Amniotic epithelial cell (primary cell): ENCODE measurements at regions not wholly inside any gene's neighbourhood (a gene's known extent, or its start where the extent isn't known, plus 50 kb on each side); places are given as distances from the start of the nearest gene placed in this dataset.
"Not testable (repeated sequence)": the region's sequence is repeated elsewhere in the genome, so short reads cannot be mapped to it uniquely, and the experiment has no call there.

Experiments used
- DNase-seq: peaks from one replicate; pipeline ENCODE4 v3.0.0-alpha.2; 2010; ENCODE audit warnings: low read depth

DNA sequence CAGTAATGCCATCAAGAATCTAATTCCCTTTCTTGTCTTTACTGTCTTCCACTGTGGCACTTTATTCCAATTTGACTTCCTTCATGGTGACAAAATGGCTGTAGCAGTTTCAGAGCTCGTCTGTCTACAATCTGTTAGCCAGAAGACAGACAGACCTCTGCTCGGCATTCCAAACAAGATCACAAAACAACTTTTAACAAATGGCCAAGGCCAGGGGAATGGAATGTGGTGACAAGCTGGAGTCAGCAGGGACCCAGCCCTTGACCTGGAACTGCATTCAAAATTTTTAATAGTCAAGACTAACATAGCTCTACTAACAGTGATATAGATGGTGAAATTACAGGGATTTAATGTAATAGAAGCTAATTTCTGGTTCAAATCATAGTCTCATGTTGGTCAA lies 637.2 kb downstream of the ETS1 start:
- DNase-seq = no peak

DNA sequence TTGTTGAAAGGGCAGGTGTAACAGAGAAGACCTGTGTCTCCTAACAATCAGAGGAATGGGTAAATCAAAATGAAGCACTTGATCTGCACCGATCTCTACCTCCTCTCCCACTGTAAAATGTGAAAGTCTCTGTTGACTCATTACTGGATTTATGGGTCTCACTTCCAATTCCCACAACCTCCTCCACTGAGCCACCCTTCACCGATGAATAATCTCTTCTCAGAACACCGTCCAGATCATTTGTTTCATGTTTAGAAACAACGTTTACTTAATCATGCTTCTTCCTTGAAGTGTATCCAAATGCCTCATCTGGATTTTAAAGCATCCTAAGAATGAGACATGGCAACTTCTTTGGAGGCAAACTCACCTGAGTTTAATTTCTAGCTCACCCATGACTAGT lies 643.6 kb downstream of the ETS1 start:
- DNase-seq = no peak

DNA sequence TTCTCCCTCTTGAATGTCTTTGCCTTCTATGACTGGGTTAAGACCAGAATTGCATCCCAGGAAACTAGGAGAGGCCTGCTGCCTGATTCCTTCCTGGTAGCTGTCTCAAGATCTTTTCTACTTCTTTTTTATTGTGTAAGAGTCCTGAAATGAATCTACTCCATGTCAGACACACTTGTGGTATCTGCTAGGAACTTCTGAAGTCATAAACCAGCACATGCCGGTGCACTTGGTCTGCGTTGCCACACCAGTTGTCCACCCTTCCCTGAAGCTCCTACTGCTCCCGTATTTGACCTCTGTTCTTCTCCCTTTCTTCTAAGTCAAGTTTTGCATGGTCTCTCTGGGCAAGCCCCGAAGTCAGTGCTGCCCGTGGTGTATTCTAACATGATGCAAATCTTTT lies 644.2 kb downstream of the ETS1 start:
- no peak for DNase-seq

DNA sequence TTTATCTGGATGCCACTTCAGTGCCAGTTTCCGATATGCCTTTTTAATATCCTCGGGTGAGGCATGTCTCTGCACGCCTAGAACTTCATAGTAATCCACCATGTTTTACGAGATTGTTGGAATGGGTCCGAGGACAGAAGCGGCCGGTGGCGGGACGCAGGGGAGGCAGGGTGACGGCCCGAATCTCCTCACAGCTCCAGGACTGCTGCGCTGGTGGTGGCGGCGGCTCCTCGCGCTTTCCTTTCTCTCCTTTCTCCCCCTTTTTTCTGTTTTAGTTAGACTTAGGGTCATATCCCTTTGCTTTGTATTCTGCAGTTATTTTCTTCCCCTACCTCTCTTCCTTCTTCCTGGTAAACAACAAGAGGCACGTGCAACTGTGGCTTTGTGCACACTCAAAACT lies 645.8 kb downstream of the ETS1 start:
- DNase-seq = not testable (repeated sequence)

DNA sequence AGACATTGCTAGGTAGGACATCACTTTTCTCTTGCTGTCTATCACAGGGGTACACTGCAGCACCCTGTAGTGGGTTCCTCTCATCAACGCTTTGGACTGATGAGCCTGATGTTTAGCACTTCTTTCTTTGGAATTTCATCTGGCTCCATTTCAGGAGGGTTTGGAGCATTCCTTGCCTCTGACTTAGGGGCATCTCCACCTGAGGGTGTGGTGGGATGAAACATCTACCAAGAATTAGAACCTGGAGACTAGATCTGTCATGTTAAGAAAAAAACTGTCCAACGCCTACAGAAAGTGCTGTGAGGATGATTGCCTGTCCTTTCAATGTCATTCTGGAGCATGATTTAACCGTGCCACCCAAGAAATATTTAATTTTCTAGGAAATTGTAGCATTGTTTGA lies 648.4 kb downstream of the ETS1 start:
- no peak for DNase-seq

DNA sequence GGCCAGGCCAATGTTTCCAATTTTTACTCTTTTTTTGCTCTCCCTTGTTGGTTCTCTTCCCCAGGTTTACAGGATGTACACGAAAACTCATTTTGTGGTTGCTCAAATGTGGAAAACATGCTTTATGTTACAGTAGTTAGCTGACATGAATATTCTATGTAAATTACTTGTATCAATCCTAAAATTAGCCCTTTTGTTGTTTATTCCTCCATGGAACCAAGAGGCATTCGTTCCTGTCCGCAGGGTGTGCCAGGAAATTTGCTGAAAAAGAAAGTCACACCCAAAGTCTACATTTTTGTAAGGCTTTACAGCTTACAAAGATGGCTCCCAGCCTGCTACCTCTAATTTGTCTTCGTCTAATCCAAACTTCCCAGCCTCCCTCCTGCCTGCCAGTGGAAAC lies 652.3 kb downstream of the ETS1 start:
- DNase-seq = no peak

DNA sequence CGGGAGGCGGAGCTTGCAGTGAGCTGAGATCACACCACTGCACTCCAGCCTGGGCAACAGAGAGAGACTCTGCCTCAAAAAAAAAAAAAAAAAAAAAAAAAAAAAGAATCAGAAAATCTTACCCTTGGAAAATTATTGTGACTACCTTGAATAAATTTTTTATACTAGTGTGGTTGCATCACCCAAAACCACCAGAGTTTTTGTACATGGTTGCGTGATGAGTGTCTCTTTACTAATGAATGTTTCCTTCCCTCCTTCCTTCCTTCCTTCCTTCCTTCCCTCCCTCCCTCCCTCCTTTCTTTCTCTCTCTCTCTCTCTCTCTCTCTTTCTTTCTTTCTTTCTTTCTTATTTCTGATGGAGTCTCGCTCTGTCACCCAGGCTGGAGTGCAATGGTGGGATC lies 653.4 kb downstream of the ETS1 start:
- not testable (repeated sequence) for DNase-seq

DNA sequence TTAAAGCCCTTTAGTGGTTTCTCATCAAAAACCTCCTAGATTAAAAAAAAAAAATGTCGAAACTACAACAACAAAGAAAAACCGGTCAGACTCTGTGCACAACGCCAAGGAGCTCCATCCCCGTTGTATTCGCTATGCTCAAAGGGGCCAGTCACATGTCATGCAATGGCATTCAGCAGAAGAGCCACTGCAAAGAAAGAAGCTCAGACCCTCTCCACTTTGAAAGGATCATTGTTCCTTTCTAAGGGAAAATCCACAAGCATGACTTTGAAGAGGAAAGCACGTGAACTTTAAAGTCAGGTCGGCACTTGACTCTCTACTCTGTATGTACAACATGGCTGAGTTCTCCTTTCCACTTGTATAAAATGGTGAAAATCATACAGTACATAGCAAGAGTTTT lies 655.6 kb downstream of the ETS1 start:
- no peak for DNase-seq

DNA sequence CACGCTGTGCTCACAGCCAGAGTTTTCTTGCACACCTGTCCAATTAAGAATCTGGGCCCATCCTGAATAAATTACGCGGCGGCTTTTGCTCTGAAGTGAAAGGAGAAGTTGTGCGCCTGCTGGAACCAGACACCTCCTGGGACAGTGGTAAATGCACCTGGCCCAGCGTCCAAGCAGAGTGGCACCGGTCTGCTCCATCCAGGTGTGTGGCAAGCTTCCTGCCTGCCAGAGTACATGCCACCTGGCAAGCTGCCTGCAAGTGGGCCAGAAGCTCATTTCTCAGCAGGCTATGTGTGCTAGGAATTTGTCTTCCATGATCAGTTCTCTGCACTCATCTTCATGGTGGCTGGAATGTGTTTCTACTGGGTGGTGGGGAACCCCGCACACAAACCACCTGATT lies 660.6 kb downstream of the ETS1 start:
- no peak for DNase-seq

DNA sequence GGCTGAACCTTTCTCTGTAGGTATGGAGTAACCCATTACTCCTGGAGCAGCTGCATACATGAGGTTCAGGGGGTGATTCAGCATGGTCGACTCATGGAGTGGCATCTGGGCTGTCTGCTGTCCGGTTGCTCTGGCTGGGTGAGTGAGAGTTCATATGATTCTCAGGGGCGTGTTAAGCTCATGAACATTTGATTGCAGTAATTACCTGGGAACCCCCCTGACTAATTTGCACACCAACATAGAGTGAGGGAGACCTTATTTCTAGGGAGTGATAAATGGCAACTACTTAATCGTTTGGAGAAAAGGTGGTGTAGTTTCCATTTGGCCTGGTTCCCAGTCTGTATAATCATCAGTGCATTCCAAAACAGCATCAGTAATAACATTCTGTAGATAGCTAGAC lies 661.9 kb downstream of the ETS1 start:
- no peak for DNase-seq

DNA sequence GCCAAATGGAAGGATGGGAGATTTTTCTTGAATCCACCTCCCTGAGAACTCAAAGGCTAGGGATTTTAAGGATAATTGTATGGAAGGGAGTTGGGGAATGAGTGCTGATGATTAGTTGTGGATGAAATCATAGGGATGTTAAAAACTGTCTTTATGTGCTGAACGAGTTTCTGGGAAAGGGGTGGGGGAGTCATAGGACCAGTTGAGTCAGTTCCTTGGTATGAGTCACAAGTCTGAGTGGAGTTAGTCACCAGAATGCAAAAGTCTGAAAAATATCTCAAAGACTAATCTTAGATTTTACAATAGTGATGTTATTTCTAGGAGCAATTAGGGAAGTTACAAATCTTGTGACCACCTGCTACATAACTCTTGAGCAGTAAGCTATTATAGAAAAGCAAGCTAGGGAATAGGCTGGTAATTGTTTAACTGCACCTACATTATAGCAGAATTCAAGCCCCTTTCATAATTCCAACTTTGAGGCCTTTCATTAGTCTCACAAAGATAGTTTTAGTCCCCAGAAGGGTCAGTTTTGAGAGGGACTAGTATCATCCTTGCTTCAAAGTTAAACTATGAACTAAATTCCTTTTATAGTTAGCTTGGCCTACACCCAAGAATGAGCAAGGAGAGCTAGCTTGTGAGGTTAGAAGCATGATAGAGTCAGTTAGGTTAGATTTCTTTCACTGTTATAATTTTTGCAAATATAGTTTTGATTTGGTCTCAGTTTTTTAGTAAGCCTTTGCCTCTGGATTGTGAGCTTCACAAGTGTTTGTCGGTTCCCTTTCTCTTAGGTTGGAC lies 668.0 kb downstream of the ETS1 start:
- peak; percentile 37 for DNase-seq

DNA sequence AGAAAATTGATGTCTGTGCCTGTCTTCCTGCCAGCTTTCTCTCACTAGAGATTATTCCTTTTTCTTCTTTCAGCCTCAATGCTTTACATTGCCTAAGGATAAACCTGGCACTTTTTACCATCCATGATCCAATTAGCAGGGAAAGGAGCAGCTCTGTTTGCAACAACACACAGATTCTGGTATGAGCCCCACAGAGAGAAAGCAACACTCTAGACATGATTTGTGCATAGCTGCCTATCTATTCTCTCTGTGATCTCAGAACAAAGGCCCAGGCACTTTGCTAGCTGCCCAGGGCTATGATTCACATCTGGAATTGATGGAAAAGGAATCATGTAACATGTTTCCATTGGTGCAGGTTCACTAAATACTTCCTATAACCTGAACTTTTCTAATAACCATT lies 685.0 kb downstream of the ETS1 start:
- no peak for DNase-seq

DNA sequence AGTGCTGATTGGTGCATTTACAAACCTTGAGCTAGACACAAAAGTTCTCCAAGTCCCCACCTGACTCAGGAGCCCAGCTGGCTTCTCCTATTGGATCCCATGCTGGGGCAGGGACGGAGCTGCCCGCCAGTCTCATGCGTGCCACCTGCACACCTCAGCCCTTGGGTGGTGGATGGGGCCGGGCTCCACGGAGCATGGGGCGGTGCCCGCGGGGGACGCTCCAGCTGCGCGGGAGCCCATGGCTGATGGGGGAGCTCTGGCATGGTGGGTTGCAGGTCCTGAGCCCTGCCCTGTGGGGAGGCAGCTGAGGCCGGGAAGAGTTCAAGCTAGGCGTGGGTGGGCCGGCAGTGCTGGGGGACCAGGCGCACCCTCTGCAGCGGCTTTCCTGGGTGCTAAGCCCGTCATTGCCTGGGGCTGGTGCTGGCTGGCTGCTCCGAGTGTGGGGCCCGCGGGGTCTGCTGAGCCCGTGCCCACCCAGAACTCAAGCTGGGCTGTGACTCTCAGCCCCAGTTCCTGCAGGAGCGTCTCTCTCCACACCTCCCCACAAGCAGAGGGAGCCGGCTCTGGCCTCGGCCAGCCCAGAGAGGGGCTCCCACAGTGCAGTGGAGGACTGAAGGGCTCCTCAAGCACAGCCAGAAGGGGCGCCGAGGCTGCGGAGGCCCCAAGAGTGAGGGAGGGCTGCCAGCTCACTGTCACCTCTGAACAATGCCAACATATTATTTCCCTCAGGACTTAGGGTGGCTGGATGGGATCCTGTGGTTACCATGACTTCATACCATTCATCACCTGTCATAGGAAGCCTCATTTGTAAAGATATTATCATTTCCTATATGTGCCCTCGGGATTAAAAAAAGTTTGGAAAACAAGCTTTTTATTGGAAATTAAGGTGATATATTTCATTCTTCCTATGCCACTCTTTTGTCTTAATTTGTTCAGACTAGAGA lies 688.7 kb downstream of the ETS1 start:
- DNase-seq = no peak

DNA sequence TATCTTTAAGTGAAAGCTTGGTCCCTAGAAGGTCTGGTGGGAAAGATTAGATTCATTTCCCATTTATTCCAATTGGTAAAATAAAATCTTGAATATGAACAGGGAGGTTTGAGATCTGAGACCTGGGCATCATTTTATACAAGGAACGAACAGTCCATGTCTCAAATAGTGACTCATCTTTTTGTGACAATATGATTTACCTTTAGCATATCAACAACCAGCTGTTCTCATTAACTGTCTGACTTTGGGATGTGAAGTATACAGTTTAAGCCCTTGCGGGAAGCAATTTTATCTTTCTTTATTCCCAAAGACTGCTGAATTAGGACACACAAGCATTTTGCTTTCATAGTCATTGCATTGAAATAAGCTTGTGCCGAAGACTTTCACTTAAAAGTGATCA lies 691.6 kb downstream of the ETS1 start:
- no peak for DNase-seq

DNA sequence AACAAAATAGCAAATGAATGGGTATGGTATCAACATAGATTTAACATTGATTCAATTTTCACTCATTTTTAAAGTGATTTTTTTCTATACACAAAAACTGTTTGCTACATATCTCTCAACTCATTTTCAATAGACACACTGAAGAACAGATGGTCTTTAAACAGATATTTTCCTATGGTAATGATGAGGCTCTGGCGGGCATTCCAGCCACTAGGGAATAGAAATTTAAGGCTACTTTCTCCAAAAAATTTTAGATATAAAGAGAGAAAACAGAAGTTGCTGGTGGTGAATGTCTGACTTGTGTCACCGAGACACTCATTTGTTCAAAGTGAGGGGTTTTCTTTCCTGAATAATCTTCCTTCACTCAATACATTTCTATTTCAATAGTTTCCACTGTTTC lies 693.0 kb downstream of the ETS1 start:
- DNase-seq = no peak

DNA sequence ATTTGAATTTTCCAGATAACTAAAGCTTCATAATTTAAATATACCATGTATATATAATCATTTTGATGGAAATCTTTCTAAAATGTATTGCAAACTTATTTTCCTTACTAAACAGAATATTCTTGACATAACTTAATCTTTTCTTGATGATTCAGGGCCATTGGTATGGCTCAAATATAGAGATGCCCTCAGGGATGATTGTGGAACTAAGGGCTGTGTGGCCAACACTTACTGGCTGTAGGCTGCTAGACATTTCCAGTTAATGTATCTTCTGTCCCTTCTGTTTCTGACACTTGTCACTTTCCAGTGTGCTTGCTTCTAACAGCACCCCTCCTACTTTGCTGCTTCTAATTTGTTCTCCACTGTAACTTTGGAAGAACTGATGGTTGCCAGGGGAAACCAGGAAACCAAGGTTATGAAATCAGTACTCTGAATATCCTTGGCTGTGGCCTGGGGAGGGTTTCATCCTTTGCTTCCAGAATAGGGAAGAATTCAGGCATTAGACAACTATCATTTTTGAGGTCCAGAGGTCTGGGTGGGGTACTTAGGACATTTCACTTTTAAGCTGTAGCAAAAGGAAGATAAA lies 697.2 kb downstream of the ETS1 start:
- DNase-seq = no peak

DNA sequence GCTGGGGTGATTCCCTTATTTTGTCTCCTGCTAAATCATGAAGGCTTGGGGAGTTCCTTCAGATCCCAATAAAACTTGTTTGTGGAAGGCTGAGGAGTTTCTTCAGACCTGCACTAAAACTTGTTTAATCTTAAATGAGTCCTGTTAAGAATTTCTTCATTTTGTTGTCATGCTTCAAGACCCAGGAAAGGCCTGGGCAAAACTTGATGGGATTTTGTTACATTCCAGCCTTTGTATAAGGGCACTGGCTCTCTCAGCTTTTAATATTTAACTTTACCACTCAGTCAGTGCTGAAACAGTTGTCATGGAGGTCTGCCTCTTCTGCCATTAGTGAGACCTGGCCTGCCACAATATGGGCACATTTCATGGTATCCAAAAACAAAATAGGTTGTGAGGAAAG lies 699.0 kb downstream of the ETS1 start:
- DNase-seq = no peak

DNA sequence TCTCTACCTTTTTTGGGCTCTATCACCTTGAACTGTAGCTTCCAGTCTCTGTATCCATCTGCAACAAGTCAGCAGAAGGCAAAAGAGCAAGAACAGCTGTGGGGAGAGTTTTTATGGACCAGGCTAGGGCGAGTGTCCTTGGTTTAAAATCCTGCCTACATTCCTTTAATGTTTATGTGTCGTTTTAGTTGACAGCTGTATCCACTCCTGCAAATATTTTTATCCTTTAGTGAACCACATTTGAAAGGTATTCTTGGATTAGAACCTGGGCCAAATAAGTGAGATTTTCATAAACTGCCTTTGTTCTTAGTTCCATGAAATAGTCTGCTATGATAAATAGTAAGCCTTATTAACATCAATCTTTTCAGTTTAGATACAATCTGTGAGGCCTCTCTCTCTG lies 712.2 kb downstream of the ETS1 start:
- no peak for DNase-seq

DNA sequence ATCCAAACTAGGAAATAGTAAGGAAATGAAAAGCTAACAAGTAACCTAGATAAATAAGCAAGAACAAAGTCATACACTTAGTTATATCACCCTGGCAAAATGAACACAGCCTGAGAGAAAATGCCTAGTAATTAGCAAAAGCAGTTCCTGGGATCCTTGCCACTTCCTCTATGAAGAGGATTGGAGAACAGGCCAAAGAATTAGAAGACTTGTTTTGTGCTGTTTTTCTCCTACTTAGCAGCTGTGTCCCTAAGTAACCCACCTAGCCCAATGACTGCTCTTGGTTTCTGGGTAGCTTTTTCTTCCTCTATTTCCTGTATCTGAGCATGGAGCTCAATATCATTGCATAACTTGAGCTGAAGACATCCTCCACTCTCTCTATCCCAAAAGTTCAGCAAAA lies 713.9 kb downstream of the ETS1 start:
- no peak for DNase-seq

DNA sequence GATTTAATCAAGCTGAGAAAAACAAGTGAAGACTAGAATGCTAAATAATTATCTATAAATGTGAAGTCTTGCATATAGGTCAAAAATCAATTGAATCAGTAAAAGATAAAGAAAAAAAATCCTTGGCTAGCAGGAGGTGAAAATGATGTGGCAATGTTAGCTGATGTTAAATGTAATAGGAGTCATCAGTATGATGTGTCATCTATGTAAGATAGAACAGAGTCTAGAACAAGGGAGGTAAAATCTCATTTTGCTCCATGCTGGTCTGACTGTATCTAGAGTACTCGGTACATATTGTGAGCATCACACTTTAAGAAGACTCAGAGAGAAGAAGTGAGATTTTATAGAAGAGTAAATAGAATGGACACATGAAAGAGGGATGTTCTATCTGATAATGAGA lies 721.2 kb downstream of the ETS1 start:
- no peak for DNase-seq

DNA sequence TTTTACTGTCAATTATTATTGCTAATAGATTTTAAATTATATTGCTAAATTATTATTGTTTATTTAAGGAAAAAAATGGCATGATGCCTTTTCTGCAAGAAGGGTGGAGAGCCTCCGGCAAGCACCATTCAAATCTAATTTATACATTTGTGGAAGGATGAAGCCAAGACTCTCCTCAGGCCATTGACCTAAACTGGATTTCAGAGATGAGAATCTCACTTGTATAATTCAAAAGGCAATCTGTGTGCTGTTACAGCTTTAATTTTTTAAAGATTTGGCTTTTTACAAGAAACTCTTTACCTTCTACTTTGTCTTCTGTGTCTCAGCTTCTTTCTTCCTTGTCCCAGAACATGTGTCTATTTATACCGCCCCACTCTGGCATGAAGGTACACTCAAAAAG lies 722.5 kb downstream of the ETS1 start:
- no peak for DNase-seq

DNA sequence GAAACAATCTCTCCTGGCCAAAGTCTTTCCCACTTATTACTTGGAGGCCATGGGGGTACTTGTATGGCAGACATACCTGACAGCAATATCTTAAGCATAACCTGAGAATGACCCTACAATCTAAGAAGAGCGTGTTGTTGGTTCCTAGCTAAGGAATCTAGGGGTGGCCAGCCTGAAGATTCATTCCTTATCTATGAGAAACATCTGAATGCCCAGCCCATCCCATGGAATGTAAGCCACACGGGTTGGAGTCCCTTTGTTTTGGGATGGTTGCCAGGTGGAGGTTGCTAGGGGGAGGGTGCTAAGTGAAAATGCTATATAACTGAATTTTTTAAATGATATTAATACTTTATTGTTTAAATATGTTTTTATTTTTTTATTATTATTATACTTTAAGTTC lies 725.0 kb downstream of the ETS1 start:
- DNase-seq = no peak

DNA sequence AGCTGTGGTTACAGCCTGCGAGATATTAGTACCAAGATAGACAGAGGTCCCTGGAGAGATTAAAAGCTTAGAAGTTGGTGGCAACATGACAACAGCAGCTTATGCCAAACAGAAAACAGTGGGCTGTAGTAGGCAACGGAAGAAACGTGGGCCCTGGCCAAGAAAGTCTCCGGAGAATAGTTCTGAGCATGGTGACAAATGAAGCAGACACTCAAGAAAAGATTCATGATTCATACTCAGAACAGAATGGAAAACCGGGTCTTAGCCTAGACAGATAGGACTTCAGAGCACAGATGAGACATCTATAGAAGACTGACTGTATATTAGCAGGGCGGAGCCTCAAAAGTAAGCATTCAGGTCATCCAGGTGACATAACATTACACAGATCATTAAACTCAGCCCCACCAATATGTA lies 727.4 kb downstream of the ETS1 start:
- no peak for DNase-seq
